Fibroblast of pulmonary artery (primary cell): ENCODE measurements at regions not wholly inside any gene's neighbourhood (a gene's known extent, or its start where the extent isn't known, plus 50 kb on each side); places are given as distances from the start of the nearest gene placed in this dataset.
A peak's percentile ranks its signal among the peaks of the same experiment; 100 is the strongest.

ENCODE experiments used
- DNase-seq: peaks from one replicate; pipeline ENCODE4 v3.0.0-alpha.2; 2010; ENCODE audit warnings: low read depth
- H3K4me3 ChIP-seq: replicated peaks from 2 replicates; pipeline ENCODE4 v1.5.1; 2011; ENCODE audit warnings: low read depth, mild to moderate bottlenecking, control low read depth, low read length, moderate library complexity
- CTCF ChIP-seq: IDR thresholded peaks from 2 replicates; pipeline ENCODE4 v1.5.1; 2011; ENCODE audit warnings: mild to moderate bottlenecking, control low read depth, low read length, inconsistent platforms; ENCODE audit errors: missing control alignments

GRCh38 chr12:87302126-87302745 is 727.0 kb downstream of the C12orf50 start:
- TF ChIP-seq CTCF = no peak
- H3K4me3 ChIP-seq = no peak overlapping the region
- DNase-seq = no peak

GRCh38 chr12:87290505-87290904 is 738.7 kb downstream of the C12orf50 start:
- TF ChIP-seq CTCF = no peak
- H3K4me3 ChIP-seq = no peak overlapping the region
- DNase-seq = no peak

GRCh38 chr12:87283886-87284285 is 745.3 kb downstream of the C12orf50 start:
- DNase-seq = no peak
- TF ChIP-seq CTCF = no peak
- no peak overlapping the region for H3K4me3 ChIP-seq

GRCh38 chr12:87283111-87283510 is 746.1 kb downstream of the C12orf50 start:
- H3K4me3 ChIP-seq = no peak overlapping the region
- no peak for DNase-seq
- TF ChIP-seq CTCF = no peak

GRCh38 chr12:87280893-87281292 is 748.3 kb downstream of the C12orf50 start:
- TF ChIP-seq CTCF = no peak
- DNase-seq = no peak
- no peak overlapping the region for H3K4me3 ChIP-seq

GRCh38 chr12:87280356-87280755 is 748.8 kb downstream of the C12orf50 start:
- DNase-seq = no peak
- no peak overlapping the region for H3K4me3 ChIP-seq
- TF ChIP-seq CTCF = no peak

- peak; percentile 76 for TF ChIP-seq CTCF
- H3K4me3 ChIP-seq = no peak overlapping the region
- peak; percentile 57 for DNase-seq
These were observed 754.5 kb downstream of the C12orf50 start for GRCh38 chr12:87274594-87275245.
